Activated naive CD4-positive, alpha-beta T cell treated with Interleukin-2 at 50 U/mL for 16 hours (primary cell): ENCODE measurements at regions not wholly inside any gene's neighbourhood (a gene's known extent, or its start where the extent isn't known, plus 50 kb on each side); places are given as distances from the start of the nearest gene placed in this dataset.
A peak's percentile ranks its signal among the peaks of the same experiment; 100 is the strongest.

Source experiments
- DNase-seq: peaks from one replicate; pipeline ENCODE4 v3.0.0-alpha.2; 2020

DNA sequence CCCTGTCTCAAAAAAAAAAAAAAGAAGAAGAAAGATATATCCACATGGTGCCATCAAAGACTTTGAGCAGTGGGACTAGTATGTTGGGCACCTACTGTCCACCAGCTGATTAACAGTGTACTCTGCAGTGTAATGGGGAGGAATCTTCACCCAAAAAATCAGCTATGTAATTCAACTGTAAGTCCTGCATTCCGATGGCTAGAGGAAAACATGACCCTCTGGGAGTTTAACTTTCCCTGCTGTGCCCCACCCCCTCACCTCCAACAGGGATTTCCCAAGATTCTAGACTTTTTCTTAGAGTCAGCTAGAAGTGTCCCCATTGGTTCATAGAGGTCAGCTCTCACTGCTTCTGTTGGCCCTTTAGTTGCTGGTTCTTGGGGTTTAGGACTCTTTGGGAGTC lies 221.2 kb upstream of the CLINT1 start:
- DNase-seq = no peak

- DNase-seq = no peak
These were observed 220.2 kb upstream of the CLINT1 start for GRCh38 chr5:158079097-158079496.

DNA sequence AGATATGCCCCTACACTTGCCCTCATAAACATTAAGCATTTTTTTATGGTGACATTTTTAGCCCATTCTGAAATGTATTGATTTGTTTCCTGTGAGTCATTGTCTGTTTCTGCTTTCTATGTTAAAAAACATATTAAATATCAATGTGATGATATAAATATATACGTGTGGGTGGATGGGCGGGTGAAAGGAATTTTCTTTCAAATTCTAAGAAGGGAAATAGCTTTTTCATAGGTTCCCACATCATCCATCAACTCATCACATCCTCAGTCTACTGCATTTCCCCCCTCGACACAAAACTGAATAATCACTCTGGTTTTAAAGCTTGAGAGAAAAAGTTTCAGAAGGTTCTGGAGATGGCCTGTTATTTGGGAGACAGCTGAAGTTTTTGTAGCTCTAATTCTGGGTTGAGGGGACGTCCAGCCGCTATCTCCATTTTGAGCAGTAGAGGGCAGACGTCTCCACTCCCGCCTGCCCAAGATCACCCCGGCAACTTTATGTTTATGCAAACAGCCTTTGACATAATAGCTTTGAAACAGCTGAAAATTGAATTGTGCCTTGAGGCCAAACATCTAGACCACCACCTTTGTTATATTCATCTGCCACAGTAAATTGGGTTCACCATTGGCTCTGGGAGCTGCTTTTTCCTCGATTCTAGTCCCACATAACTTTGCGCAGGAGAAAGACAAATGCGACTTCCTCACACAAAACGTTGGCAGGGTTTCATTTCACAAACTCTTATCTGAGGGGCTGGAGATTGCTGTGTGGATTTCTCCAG lies 216.2 kb upstream of the CLINT1 start:
- peak; percentile 40 for DNase-seq

DNA sequence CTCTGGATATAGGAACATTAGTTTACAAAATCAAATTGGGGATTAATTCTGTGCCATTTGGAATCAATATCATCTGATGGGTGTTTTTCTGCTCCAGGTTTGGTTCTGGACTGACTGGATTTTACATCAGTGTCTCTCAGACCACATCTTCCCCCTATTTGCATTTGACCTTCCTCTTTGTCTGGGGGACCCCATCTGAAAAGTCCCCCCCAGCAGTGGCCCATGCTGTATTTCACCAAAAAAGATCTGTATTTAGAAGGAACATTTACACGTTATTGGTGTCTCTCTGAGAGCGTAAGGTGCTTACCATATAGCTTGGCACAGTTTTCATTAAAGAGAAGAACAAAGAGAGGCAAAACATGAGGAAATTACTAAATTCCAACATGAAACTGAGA lies 215.6 kb upstream of the CLINT1 start:
- no peak for DNase-seq

- DNase-seq = no peak
These were observed 211.9 kb upstream of the CLINT1 start for GRCh38 chr5:158070859-158071258.

DNA sequence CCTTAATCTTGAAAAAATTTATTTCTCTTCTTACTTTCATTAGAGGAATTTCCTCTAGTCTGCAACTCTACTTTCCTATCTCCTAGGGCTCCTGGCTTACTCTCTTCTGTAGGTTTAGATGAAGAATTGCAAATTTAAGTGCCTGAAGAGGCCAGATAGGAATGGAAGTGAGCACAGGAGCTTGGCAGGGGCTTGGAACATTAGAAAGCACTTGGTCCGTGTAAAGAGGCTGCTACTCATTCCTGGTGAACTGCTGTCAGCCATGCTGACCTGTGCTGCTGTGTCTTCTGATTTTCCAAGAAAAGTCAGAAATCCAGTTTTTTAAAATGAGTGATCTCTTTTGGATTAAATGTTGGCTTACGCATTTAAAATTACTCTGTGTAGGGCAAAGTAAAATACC lies 210.9 kb upstream of the CLINT1 start:
- DNase-seq = no peak

GRCh38 chr5:158068964-158069363 lies 210.0 kb upstream of the CLINT1 start:
- no peak for DNase-seq

DNA sequence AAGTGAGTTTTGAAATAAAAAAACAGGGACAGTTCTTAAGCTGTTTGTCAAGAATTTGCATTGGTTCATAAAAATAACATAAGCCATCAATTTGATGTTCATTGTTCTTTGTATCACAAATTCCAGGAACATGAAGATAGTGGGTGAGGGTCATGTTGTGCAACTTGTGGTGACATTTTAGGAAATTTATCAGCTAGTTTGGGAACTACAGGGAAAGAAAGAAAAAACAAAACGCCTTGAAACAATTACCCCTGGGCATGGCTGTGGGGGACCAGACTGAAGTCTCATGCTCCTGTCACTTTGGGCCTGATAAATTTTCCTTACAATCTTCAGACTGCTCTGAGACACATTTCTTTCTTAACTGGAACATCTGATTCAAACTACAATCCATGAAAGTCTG lies 207.1 kb upstream of the CLINT1 start:
- DNase-seq = no peak

DNA sequence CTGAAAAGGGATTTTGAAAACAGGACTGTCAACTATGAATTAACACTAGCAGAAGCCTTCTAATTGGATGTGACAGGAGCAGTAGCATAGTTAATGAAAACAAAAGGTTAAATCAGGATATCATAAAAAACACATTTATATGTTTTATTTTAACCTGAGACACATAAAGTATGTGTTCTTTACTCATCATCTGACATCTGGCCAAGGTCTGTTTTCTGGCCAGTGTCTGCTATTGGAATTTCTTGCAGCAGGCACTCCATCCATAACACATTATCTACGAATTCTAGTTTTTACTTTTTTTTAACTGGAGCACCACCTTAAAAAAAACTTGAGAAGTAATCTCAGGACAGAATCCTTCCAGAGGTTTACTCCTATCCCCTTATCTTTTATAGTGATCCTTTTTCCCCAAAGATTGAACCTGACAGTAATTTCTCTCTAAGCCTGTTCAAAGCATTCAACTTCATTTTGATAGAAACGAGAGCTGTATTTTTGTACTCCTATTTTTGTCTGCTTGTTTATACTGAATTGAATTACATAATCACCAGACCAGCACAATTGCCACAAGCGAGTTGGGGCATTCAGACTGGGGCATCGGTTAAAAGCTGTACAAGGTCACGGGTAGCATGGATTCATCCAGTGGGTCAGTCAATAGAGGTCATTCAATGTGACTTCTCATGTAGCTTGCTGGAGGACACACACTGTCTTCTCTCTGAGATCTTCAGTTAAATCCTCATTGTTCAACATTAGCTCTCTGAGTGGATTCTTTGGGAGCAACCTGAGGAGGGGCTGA lies 205.6 kb upstream of the CLINT1 start:
- DNase-seq = no peak

DNA sequence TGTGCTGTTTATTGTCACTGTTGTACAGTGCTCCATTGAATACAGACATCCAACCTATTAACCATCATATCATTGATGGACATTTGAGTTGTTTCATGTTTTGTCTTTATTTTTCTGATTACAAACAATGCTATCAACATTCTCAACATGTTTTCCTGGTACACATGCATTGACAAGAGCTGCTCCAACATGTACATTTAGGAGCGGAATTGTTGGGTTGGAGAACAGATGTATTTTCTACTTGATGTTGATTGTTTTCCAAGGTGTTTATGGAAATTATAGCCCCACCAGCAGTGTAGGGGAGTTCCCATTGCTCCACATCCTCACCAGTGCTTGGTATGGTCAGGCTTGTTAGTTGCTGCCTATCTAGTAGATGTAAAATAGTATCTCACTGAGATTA lies 204.1 kb upstream of the CLINT1 start:
- no peak for DNase-seq

DNA sequence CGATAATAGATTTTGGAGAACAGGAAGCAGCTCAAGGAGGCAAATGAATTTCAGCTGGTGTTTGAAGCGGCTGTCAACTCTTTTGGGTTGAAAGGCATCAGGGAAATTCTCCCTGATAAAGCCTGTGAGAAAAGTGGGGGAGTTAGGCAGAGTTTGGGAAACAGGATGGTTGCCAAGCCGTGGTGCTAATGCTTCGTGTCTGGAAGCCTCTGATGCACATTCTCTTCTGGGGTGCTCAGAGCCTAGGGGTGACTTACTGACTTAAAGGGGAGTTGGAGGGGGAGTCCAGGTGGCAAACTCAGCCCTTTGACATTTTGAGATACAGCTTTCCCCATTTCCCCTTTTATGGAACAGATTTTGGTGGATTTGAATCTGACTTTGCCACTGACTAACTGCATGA lies 202.5 kb upstream of the CLINT1 start:
- DNase-seq = no peak

DNA sequence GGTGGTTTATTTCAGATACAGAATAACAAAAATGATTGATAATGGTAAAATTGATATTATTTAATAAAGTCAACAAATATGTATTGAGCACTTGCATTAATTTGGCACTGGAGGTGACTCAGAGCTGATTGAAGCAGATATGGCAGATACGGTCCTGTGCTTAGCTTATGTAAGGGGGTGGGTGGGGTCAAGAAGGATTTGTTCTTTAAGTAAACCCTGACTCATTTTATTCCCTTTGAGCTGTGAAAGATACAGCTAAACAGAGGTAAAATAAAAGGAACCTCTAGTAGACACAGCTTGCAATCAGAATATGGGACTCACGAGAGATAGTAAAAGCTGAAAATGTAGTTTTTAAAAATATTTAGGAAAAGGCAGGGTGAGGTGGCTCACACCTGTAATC lies 201.3 kb upstream of the CLINT1 start:
- no peak for DNase-seq

DNA sequence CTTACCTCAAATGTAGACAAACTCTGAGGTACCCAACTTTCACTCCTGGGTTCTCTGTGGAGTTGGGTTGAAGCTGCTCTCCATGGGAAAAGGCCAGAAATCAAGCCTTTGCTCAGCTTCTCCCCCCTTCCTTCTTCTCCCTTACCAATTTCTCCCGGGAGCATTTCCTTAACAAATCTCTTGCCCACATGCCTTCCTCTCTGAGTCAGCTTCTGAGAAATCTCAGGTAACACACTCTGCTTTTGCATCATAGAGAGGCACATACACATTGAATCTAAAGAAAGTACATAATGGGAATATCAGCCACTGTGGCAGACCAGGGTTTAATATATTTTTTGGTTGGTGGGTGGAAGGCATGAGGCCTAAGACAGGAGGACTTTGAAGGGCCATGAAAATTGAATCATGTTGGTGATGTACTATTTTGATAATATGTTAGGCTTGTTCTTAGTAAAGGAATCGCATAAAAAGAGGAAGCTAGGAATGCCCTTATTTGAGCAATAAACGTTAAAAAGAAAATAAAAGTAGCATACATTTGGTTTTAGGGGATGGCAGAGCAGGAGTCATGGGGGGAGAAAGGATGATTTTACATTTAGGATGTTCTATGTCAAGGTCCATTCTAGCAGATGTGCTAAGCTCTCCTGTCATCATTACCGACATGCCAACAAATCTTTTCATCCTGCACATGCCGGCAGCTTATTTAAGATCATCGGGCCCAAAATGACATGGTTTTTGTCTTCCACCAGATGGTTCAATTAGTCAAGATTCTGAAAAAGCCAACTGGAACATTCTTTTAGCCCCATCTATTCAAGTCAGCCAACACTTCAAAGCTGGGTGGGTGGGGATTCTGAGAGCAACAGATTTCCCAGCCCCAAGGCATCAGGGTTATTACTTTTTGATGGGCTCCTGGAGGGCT lies 199.5 kb upstream of the CLINT1 start:
- DNase-seq = no peak

- DNase-seq = no peak
These were observed 197.3 kb upstream of the CLINT1 start for GRCh38 chr5:158056130-158056825.

DNA sequence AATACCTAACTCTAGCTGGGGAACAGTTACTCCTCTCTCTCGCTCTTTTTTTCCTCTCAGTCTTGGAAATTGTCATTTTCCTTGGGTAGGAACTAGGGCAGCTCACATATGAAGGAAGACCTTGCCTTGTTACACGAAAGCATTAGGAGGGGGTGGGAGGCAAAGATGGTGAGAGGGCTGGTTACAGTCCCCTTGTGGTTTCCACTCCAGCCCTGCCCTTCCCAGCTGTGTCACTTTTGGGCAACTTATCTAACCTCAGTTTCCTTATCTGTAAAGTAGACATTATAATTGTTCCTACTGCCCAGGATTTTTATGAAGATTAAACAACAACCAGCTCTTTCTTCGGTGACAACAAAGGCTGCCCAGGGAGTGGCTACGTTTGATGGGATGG lies 196.2 kb upstream of the CLINT1 start:
- DNase-seq = no peak

- no peak for DNase-seq
These were observed 195.5 kb upstream of the CLINT1 start for GRCh38 chr5:158054223-158055110.

DNA sequence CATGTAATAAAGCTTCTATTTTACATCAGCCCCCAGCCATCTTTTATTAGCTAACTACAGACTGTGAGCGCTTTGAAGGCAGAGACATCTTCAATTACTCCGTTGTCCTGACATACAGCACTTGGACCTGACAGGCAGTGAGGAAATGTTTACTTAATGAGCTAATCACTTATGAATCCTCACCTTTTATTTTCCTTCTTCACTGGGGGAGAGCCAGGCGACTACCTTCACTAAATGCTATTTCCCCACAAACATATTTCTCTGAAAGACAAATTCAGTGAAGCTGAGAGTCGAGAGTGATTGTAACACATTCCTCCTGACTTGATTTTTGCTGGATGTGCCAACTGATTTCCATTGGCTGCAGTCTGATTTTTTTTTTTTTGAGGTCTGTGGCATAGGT lies 192.1 kb upstream of the CLINT1 start:
- no peak for DNase-seq

DNA sequence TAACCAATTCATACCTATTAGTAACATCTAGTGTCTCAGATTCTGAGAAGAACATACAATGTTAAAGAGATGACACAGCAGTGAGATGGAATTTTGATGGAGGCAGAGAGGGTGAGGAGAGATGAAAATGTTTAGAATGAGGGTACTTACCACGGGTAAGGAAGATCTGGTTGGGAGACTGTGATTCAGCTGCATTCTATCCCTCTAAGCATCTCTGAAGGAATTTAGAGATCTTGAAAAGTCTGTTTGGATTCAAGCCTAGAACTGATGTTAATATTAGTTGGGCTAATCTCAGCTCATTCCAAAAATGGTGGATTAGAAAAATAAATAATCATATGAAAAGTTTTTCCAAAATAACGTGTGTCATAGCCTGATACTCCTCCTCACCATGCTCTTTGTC lies 191.5 kb upstream of the CLINT1 start:
- no peak for DNase-seq

DNA sequence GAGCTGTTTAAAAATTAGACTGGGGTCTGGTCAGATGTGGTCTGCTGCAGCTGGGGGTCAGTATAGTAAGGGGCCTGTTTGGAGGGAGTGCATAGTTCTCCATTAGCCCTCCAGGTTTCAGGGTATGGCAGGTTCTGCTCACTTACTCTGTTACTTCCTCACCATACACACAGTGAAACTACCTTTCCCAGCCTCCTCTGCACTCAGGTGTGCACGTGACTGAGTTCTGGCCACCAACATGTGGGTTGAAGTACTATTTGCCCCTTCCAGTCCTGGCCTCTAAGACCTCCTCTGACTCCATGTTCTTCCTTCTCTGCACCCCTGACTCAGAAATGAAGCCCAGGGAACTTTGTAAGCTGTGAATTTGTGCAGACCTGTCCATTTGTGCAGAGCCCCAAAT lies 190.5 kb upstream of the CLINT1 start:
- no peak for DNase-seq

DNA sequence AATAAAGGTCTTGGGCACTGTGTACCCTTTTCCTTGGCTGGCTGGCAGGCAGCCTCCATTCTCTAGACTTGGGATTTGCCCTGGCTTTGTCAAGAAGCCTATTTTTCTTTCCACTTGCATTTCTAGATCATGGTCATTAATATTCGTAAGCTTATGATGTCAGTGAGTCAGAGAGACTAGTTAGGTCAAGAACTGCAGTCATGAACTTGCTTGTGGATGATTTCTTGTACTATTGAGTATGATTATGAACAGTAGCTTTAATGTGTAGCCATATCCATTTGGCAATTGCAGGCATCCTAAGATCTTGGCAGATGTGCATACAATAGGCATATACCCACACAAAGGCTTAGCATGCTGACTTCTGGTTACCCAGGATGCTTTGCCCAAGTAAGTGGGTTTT lies 186.8 kb upstream of the CLINT1 start:
- no peak for DNase-seq

GRCh38 chr5:158039911-158040347 lies 181.0 kb upstream of the CLINT1 start:
- DNase-seq = no peak

DNA sequence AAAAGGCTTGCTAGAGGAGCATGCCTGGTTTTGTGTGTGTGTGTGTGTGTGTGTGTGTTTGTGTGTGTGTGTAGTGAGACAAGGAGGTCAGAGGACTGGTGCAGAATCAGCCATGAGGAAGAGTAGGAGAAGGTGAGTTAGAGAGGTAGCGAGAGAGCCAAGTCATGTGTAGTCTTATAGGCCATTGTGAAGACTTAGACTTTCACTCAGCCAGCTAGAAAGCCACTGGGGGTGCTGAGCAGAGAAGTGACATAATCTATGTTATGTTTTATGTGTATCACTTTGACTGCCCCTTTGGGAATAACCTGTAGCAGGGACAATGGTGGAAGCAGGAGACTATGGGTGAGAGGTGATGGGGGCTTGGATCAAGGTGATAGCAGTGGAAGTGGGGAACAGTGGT lies 180.5 kb upstream of the CLINT1 start:
- no peak for DNase-seq
